ENCODE measurements at regions not wholly inside any gene's neighbourhood (a gene's known extent, or its start where the extent isn't known, plus 50 kb on each side); places are given as distances from the start of the nearest gene placed in this dataset.

- ChIA-PET CTCF (no interaction called here), POLR2A (ENCODE audit: unreplicated experiment) (no interaction called here)
- TF ChIP-seq EZH2 (IDR thresholded peaks at IDR 0.05; ENCODE audit: low read depth) (no peak), CTCF (conservative IDR thresholded peaks at IDR 0.05) (no peak)
- Histone ChIP-seq H3K79me2 (ENCODE audit: low read depth) (no peaks in the 10 kb centered on the region), H3K9me2 (ENCODE audit: insufficient read depth) (no peaks in the 10 kb centered on the region), H2AFZ (no peak overlapping the region), H3K4me2 (no peak overlapping the region), H3K27me3 (ENCODE audit: insufficient read depth, low read depth) (peaks cover 98% of the 10 kb centered on the region), H3K27ac (no peak overlapping the region), H3F3A (ENCODE audit: insufficient read depth, low read depth) (no peaks in the 10 kb centered on the region), H3K4me1 (replicated peaks; ENCODE audit: insufficient read depth) (no peaks in the 10 kb centered on the region), H3K9me3 (ENCODE audit: insufficient read depth, low read depth) (no peaks in the 10 kb centered on the region), H3K4me3 (no peak overlapping the region), H3K36me3 (ENCODE audit: low read depth) (no peaks in the 10 kb centered on the region), H4K20me1 (ENCODE audit: insufficient read depth) (no peaks in the 10 kb centered on the region)
- intact Hi-C loops (cut with micrococcal nuclease; ENCODE audit: unreplicated experiment), result no loop called here
- no peak for DNase-seq
- BruUV-seq (replicated peaks), result no TSS peak
Observed at GRCh38 chr16:85989376-85989775, 90.4 kb downstream of the IRF8 start.

- H3K4me2 ChIP-seq, result no peak overlapping the region
- H3K4me1 ChIP-seq (replicated peaks; ENCODE audit: insufficient read depth), result no peaks in the 10 kb centered on the region
- peaks cover 6% of the 10 kb centered on the region; the same call in 1 of the 2 replicates for H4K20me1 ChIP-seq (ENCODE audit: insufficient read depth)
- H3F3A ChIP-seq (ENCODE audit: insufficient read depth, low read depth), result no peaks in the 10 kb centered on the region
- POLR2A ChIA-PET (ENCODE audit: unreplicated experiment), result no interaction called here
- H3K27ac ChIP-seq, result no peak overlapping the region
- H2AFZ ChIP-seq, result no peak overlapping the region
- H3K9me3 ChIP-seq (ENCODE audit: insufficient read depth, low read depth), result no peaks in the 10 kb centered on the region
- H3K4me3 ChIP-seq, result no peak overlapping the region
- CTCF ChIA-PET, result no interaction called here
- intact Hi-C loops (cut with micrococcal nuclease; ENCODE audit: unreplicated experiment), result no loop called here
- no peak for TF ChIP-seq EZH2 (IDR thresholded peaks at IDR 0.05; ENCODE audit: low read depth)
- no peak for TF ChIP-seq CTCF (conservative IDR thresholded peaks at IDR 0.05)
- peaks cover 98% of the 10 kb centered on the region for H3K27me3 ChIP-seq (ENCODE audit: insufficient read depth, low read depth)
- H3K9me2 ChIP-seq (ENCODE audit: insufficient read depth), result no peaks in the 10 kb centered on the region
- H3K36me3 ChIP-seq (ENCODE audit: low read depth), result no peaks in the 10 kb centered on the region
- BruUV-seq (replicated peaks), result no TSS peak
- DNase-seq, result no peak
- no peaks in the 10 kb centered on the region for H3K79me2 ChIP-seq (ENCODE audit: low read depth)
Observed at GRCh38 chr16:85989863-85990643, 91.1 kb downstream of the IRF8 start.

- H3K4me1 ChIP-seq (replicated peaks; ENCODE audit: insufficient read depth), result no peaks in the 10 kb centered on the region
- peaks cover 6% of the 10 kb centered on the region; the same call in 1 of the 2 replicates for H4K20me1 ChIP-seq (ENCODE audit: insufficient read depth)
- no peaks in the 10 kb centered on the region for H3K9me3 ChIP-seq (ENCODE audit: insufficient read depth, low read depth)
- H3K36me3 ChIP-seq (ENCODE audit: low read depth), result no peaks in the 10 kb centered on the region
- no peaks in the 10 kb centered on the region for H3K79me2 ChIP-seq (ENCODE audit: low read depth)
- no peak overlapping the region for H3K4me3 ChIP-seq
- BruUV-seq (replicated peaks), result no TSS peak
- no peak overlapping the region for H3K27ac ChIP-seq
- TF ChIP-seq EZH2 (IDR thresholded peaks at IDR 0.05; ENCODE audit: low read depth) (no peak), CTCF (conservative IDR thresholded peaks at IDR 0.05) (no peak)
- ChIA-PET CTCF (no interaction called here), POLR2A (ENCODE audit: unreplicated experiment) (no interaction called here)
- peaks cover 98% of the 10 kb centered on the region for H3K27me3 ChIP-seq (ENCODE audit: insufficient read depth, low read depth)
- intact Hi-C loops (cut with micrococcal nuclease; ENCODE audit: unreplicated experiment), result no loop called here
- no peak overlapping the region for H2AFZ ChIP-seq
- H3K9me2 ChIP-seq (ENCODE audit: insufficient read depth), result no peaks in the 10 kb centered on the region
- no peaks in the 10 kb centered on the region for H3F3A ChIP-seq (ENCODE audit: insufficient read depth, low read depth)
- DNase-seq, result no peak
- no peak overlapping the region for H3K4me2 ChIP-seq
Observed at GRCh38 chr16:85990861-85991301, 91.9 kb downstream of the IRF8 start.

Data from PC-9 (cell line).